GM23248 (cell line): ENCODE measurements at regions not wholly inside any gene's neighbourhood (a gene's known extent, or its start where the extent isn't known, plus 50 kb on each side); places are given as distances from the start of the nearest gene placed in this dataset.

Experiments
- EZH2 ChIP-seq: fragments of 200-600 bp; sonication (generic); IDR thresholded peaks from 2 replicates; pipeline ENCODE4 v1.6.1; 2018; ENCODE audit warnings: antibody characterized with exemption, mild to moderate bottlenecking; ENCODE audit not compliant: insufficient read depth, poor library complexity, severe bottlenecking
- EZH2phosphoT487 ChIP-seq: fragments of 200-600 bp; sonication (generic); IDR thresholded peaks from 2 replicates; pipeline ENCODE4 v1.6.1; 2018; ENCODE audit warnings: antibody characterized with exemption, moderate library complexity, mild to moderate bottlenecking, low read depth; ENCODE audit not compliant: insufficient read depth

DNA sequence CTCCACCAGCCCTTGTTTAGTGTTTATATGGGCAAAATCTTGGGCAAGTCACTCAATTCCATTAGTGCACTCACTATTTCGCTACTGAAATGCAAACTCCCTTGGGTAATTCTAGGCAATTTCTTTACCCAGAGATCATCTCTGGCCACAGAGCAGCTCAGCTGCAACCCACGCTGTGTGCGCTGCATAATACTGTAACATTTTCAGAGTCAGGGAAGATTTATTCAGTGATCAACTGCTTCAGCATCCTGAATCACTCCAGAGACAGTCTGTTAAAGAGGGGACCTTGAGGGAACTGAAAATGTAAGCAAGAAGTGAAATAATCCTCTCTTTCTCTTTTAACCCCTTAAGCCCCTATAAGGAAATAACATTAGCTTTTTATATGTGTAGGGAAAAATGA, 189.6 kb upstream of the FBXL4 start:
- TF ChIP-seq EZH2 (no peak), EZH2phosphoT487 (no peak)
